22Rv1 (cell line): ENCODE measurements at regions not wholly inside any gene's neighbourhood (a gene's known extent, or its start where the extent isn't known, plus 50 kb on each side); places are given as distances from the start of the nearest gene placed in this dataset.

Source experiments
- H3K27ac ChIP-seq: fragments of 450-650 bp; 2 replicates; pipeline ENCODE4 v1.5.1; 2017
- CTCF ChIP-seq: fragments of 450-650 bp; IDR thresholded peaks from 2 replicates; pipeline ENCODE4 v1.5.1; 2017; ENCODE audit warnings: mild to moderate bottlenecking
- ZFX ChIP-seq: fragments of 450-650 bp; IDR thresholded peaks from 2 replicates; pipeline ENCODE4 v1.6.1; 2017; ENCODE audit warnings: antibody characterized with exemption, borderline replicate concordance

DNA sequence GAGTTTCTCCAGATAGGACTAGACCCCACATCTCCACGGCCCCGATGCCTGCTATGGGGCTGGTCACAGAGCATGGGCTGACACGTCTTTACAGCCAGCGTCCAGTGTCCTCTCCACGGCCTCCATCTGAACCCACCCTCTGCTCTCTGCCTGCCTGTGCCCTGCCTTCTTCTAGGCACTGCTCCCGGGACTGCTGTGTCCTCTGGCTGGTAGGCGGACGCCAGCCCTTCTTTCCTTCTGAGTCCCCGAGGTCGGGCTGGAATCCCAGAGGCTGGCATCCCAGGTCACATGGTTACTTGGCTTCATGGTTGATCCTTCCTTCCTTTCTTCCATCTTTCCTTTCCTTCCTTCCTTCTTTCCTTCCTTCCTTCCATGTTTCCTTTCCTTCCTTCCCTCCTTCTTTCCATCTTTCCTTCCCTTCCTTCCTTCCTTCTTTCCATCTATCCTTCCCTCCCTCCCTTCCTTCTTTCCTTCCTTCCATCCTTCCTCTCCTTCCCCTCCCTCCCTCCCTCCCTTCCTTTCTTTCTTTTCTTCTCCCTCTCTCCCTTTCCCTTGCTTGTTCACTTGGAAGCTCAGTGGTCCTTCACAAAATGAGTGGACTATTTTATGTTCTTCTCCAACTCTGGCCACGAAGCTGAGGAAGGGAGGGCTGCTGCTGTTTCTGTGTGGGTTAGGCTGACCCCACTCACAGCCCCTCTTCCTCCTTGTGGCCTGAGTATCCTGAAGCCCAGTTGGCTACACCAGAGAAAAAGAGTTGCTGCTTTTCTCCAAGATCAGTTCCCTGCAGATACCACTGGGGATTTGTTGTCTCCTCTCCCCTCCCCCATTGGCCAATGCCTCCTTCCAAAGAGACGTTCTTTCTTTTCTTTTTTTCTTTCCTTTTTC, 66.8 kb upstream of the NEURL1B start:
- TF ChIP-seq CTCF (no peak), ZFX (no peak)
- no peak overlapping the region for H3K27ac ChIP-seq

DNA sequence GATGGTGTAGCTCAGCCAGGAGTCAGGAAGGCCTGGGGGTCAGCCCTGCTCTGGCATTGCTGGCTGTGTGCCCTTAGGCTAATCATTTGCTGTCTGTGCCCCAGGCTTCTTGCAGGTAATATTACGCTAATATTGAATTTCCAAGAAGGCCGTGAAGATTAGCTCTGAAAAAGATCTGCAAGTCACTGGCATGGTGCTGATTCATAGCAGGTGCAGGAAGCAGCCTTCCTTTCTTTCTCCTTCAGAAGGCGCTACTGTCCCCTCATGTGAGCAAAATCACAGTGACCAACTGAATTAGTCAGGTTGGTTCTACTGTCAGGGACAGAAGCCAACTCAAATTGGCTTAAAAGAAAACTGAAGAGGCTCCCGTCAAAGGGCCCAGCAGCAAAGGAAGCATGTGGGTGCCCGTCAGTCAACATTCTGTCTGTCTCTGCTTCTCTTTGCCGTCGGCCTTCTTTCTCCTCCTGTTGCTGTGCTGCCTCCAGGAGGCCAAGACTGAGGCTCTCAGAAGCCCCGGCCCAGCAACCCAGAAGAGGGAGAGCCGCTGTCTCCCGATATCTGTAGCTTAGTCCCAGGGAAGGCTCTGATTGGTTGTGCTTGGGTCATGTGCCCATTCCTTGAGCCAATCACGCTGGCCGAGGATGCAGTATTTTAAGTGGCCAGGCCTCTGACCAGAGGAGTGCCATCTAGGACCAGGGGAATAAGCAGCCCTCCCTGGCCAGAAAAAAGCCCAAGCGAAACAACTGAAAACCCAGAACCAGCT, 67.8 kb upstream of the NEURL1B start:
- TF ChIP-seq CTCF, result no peak
- no peak for TF ChIP-seq ZFX
- no peak overlapping the region for H3K27ac ChIP-seq

GRCh38 chr5:172572440-172572839, 68.6 kb upstream of the NEURL1B start:
- no peak overlapping the region for H3K27ac ChIP-seq
- TF ChIP-seq ZFX, result no peak
- no peak for TF ChIP-seq CTCF

GRCh38 chr5:172571892-172572291, 69.2 kb upstream of the NEURL1B start:
- TF ChIP-seq ZFX, result no peak
- no peak for TF ChIP-seq CTCF

GRCh38 chr5:172571413-172571812, 69.7 kb upstream of the NEURL1B start:
- TF ChIP-seq ZFX (no peak), CTCF (no peak)
- no peak overlapping the region for H3K27ac ChIP-seq

More at GRCh38 chr5:172571892-172572291, 69.2 kb upstream of the NEURL1B start:
- H3K27ac ChIP-seq, result no peak overlapping the region

- H3K27ac ChIP-seq, result no peak overlapping the region
- TF ChIP-seq ZFX, result no peak
- TF ChIP-seq CTCF, result no peak
Measured at GRCh38 chr5:172570594-172571334, 70.3 kb upstream of the NEURL1B start.
